HG03520 (cell line): ENCODE measurements at regions not wholly inside any gene's neighbourhood (a gene's known extent, or its start where the extent isn't known, plus 50 kb on each side); places are given as distances from the start of the nearest gene placed in this dataset.

ENCODE experiments used
- ATAC-seq: cut with Tn5 transposase; IDR thresholded peaks from one replicate; pipeline ENCODE4 v1.9.1; 2021; ENCODE audit warnings: mild to moderate bottlenecking, moderate library complexity; ENCODE audit not compliant: unreplicated experiment

DNA sequence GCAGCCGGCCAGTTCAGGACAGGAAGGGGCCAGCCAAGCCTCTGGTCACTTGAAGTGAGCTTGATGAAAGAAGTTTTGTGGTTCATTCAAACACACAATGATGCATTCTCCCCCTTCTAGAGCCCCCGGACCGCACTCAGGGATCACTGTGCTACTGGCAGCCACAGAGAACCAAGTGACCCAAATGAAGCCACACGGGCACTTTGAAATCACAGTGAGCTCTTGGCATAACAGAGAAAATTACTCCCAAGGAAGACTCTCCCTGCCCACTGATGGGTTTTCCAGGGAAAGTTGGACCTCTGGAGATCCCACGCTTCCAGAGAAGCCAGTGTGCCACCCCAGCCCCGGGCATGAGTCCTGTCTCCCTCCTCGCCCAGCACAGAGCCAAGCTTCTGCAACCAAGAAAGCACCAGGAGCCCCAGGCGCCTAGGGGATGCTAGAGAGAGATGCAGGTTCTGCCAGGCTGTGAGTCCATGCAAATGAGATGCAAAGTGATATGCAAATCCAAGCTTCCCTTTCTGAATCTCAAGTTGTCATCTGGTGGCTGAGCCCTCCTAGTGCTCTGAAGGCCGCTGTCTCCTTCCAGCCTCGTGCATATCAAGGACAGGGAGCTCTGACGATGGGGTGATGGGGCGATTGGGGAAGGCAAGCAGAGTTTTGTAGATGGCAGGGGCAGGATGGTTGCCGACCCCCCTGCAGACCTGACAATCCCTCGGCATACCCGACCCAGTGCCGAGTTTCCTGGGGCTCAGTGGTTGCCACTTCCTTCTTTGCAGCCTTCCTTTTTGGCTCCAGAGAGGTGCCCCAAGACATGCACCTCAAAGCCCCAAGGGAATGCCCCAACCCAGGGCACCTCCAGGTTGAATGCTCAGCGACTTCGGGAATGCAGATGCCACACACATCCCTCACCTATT is 59.7 kb upstream of the TNRC6C start:
- no peak for ATAC-seq

DNA sequence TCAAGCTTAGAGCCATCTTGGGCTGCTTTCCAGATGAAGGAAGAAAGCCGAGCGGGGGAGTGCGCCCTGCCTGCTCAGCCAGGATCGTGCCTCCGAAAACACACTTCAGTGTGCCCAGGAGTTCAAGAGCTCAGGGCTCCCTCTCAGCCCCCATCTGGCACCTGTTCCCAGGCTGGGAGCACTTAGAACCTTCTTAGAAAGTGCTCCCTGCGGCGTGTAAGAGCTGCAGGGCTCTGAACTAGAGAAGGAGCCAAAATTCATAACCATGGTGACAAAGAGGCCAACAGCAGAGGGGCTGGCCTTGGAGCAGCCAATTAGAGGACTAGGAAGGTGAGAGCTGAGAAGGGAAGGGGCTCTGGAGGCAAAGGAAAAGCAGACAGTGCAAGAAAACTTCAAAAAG is 59.0 kb upstream of the TNRC6C start:
- no peak for ATAC-seq

DNA sequence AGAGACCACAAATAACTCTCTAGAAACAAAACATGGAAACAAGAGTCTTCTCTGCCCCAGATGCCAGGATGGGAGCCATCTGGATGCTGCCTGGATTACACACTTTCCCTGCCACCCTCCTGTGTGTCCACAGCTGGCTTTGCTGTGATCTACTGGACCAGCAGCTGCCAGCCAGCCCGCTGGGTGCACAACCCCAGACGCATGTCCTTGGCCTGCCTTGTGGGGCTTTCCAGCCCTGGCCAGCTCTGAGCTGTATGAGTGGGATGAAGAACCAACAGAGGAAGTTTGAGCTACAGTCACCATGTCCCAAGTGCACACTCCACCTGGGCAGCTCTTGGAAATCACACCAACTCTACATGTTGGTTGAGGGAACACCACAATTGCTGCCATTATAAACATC is 57.0 kb upstream of the TNRC6C start:
- ATAC-seq = no peak

DNA sequence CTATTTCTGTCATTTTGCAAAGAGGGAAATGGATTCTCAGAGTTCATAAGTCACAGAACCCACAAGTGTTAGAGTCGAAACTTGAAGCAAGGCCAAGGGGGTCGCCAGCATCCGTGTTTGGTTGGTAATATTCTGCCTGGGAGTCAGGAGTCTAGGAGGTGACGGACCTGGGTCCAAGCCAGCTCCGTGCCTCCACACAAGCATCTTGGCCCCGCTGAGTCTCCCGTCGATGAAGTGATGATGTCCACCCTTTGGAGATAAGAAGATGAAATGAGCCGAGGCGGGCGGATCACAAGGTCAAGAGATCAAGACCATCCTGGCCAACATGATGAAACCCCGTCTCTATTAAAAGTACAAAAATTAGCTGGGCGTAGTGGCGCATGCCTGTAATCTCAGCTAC is 53.2 kb upstream of the TNRC6C start:
- no peak for ATAC-seq

DNA sequence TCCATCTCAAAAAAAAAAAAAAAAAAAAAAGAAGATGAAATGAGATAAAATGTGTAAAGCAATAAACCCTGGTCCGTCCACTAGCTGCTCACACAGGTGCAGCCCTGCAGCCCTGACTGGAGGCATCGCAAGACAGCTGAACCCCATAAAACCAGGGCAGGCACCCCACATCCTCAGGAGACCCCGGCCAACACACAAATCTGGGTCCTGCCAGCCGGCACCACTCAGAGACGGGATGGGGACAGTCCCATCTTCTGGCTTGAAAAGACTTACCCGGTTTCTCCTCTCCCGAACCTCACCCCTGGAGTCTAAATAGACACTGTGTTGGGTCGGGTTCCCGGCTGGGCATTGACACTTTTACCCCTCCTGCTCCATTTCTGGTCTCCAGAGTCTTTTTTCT is 52.7 kb upstream of the TNRC6C start:
- ATAC-seq = no peak

DNA sequence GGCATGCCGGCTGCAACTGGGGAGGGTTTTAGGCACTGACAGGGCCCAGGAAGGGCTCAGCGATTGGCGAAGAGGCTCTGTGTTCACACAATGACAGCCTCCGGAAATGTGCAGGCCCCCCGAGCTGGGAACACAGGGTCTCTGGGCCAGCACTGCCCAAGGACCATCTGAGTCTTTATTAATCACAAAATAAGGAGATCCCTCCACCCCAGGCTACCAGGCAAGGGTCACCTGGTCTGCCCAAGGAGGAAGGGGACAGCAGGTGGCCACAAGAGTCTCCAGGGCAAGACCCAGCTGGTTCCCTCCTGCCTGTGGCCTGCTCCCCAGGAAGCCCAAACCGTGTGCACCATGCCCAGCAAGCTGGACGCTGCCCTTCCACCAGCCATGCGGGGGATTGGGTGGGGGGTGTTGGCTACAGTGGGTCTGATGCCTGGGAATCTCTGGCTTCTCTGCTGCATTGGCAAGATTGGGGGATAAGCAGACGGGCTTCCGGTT is 52.1 kb upstream of the TNRC6C start:
- ATAC-seq = no peak

DNA sequence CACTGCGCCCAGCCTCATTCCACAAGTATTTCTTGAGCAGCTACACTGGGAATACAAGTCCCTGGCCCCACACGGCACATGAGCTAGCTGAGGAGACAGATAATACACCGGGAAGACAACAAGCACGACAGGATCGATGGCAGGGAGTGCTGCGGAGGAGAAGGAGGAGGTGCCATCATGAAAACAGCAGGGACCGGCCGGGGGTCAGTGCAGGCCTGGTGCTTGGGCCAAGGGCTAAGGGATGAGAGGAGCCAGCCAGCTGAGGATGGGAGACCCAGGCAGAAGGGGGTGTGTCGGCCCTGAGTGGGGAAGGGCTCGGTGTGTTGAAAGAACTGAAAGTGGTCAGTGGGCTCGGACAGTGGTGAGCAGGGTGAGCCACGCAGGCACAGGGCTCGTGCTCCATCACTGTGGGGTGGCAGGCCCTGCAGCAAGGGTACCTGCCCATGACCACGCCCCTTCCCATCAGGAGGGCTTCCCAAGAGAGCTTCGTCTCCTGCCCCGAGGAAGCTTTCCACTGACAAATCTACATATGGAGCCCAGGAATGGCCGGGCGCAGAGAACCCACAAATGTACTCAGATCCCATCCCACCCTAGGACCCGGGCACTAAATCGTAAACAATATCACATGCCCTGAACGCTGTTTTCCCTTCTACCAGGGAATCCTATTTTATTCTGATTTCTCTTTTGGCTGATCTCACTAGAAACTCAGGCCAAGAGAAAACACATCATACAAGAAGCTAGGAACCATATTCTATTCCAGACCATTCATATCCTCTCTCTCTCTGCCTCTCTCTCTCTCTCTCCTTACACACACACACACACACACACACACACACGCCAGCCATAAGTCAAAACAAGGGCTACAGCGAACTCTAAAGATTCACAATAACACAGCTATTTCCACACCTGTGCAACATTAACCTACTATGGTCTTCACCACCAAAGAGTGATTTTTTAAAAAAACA is 50.7 kb upstream of the TNRC6C start:
- no peak for ATAC-seq

DNA sequence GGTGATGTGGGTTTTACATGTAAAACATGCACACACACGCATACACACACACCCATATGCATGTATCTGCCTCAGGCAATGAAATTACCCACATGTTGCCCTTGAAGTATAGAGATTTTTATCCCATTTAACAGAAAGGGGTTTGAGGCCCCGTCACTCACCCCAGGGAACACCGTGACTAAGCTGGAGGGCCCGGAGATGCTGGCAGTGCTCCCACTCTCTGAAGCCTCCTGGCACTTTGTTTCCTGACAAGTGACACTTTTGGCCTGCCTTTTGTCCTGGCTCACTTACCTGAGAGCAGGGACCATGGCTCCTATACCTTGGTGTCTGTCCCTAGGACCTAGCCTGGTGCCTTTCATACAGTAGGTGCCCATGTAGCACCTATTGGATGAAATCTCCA is 50.0 kb upstream of the TNRC6C start:
- ATAC-seq = no peak
